Neuronal stem cell (in vitro differentiated cells): ENCODE measurements at regions not wholly inside any gene's neighbourhood (a gene's known extent, or its start where the extent isn't known, plus 50 kb on each side); places are given as distances from the start of the nearest gene placed in this dataset.
A peak's percentile ranks its signal among the peaks of the same experiment; 100 is the strongest.

ENCODE experiments used
- DNase-seq: peaks from one replicate; pipeline ENCODE4 v3.0.0-alpha.2; 2013; ENCODE audit warnings: low spot score
- H2AFZ ChIP-seq: one replicate; pipeline ENCODE4 v1.6.1; 2013; ENCODE audit warnings: mild to moderate bottlenecking, low read length, inconsistent platforms
- H2AK5ac ChIP-seq: 2 replicates; pipeline ENCODE4 v1.6.1; 2013; ENCODE audit warnings: low read depth, mild to moderate bottlenecking, inconsistent platforms, low read length, moderate library complexity, mixed read lengths
- H2BK120ac ChIP-seq: 2 replicates; pipeline ENCODE4 v1.6.1; 2013; ENCODE audit warnings: low read depth, mild to moderate bottlenecking, inconsistent platforms, low read length, moderate library complexity, mixed read lengths
- H2BK12ac ChIP-seq: one replicate; pipeline ENCODE4 v1.6.1; 2013; ENCODE audit warnings: low read length, inconsistent platforms
- H2BK15ac ChIP-seq: 2 replicates; pipeline ENCODE4 v1.6.1; 2013; ENCODE audit warnings: mild to moderate bottlenecking, low read length, inconsistent platforms, mixed read lengths
- H2BK5ac ChIP-seq: one replicate; pipeline ENCODE4 v1.6.1; 2013; ENCODE audit warnings: inconsistent platforms, mild to moderate bottlenecking, low read length, moderate library complexity
- H3K14ac ChIP-seq: one replicate; pipeline ENCODE4 v1.6.1; 2013; ENCODE audit warnings: low read length, inconsistent platforms
- H3K18ac ChIP-seq: 2 replicates; pipeline ENCODE4 v1.6.1; 2013; ENCODE audit warnings: low read length, inconsistent platforms
- H3K23ac ChIP-seq: 2 replicates; pipeline ENCODE4 v1.6.1; 2013; ENCODE audit warnings: low read depth, mild to moderate bottlenecking, mixed read lengths, low read length, inconsistent platforms; ENCODE audit not compliant: poor library complexity
- H3K27ac ChIP-seq: replicated peaks from 3 replicates; pipeline ENCODE4 v1.5.1; 2013; ENCODE audit warnings: low read length, inconsistent platforms
- H3K27me3 ChIP-seq, 3 experiments: 2 replicates each; pipeline ENCODE4 v1.6.1; 2013; ENCODE audit warnings: low read length in 3 of 3, mild to moderate bottlenecking in 2 of 3, inconsistent platforms in 1 of 3, low read depth in 1 of 3, mixed read lengths in 1 of 3, moderate library complexity in 1 of 3; ENCODE audit not compliant: control insufficient read depth in 3 of 3, insufficient read depth in 3 of 3
- H3K36me3 ChIP-seq, 2 donors: replicated peaks in 1 of 2; 2 replicates each; pipeline ENCODE4 v1.6.1; 2013; ENCODE audit warnings: low read length in 2 of 2; ENCODE audit not compliant: control insufficient read depth in 2 of 2, insufficient read depth in 2 of 2
- H3K4ac ChIP-seq: 2 replicates; pipeline ENCODE4 v1.6.1; 2013; ENCODE audit warnings: inconsistent platforms, mild to moderate bottlenecking, low read length, moderate library complexity
- H3K4me1 ChIP-seq, 2 donors: 1 replicate in 1 of 2; 2 replicates in 1 of 2; pipeline ENCODE4 v1.6.1; 2013; ENCODE audit warnings: low read length in 2 of 2, low read depth in 1 of 2; ENCODE audit not compliant: control insufficient read depth in 2 of 2, insufficient read depth in 1 of 2
- H3K4me2 ChIP-seq: one replicate; pipeline ENCODE4 v1.6.1; 2013; ENCODE audit warnings: mild to moderate bottlenecking, low read length, inconsistent platforms; ENCODE audit not compliant: insufficient read depth, poor library complexity, severe bottlenecking
- H3K4me3 ChIP-seq, 2 donors: 2 replicates each; pipeline ENCODE4 v1.5.1; 2013; ENCODE audit warnings: low read length in 2 of 2, mild to moderate bottlenecking in 2 of 2, inconsistent platforms in 1 of 2, moderate library complexity in 1 of 2
- H3K79me1 ChIP-seq: one replicate; pipeline ENCODE4 v1.6.1; 2013; ENCODE audit warnings: low read depth, mild to moderate bottlenecking, inconsistent platforms, low read length, moderate library complexity
- H3K9ac ChIP-seq: one replicate; pipeline ENCODE4 v1.6.1; 2013; ENCODE audit warnings: mild to moderate bottlenecking, low read depth, low read length, inconsistent platforms; ENCODE audit not compliant: poor library complexity
- H3K9me3 ChIP-seq, 2 donors: replicated peaks in 1 of 2; 2 replicates each; pipeline versions ENCODE3 to v1.6.1; 2013; ENCODE audit warnings: low read length in 2 of 2, mild to moderate bottlenecking in 2 of 2, inconsistent platforms in 1 of 2, low read depth in 1 of 2, mixed read lengths in 1 of 2, moderate library complexity in 1 of 2; ENCODE audit not compliant: control insufficient read depth in 2 of 2, insufficient read depth in 1 of 2
- H4K8ac ChIP-seq: one replicate; pipeline ENCODE4 v1.6.1; 2013; ENCODE audit warnings: low read depth, mild to moderate bottlenecking, inconsistent platforms, low read length, moderate library complexity
- H4K91ac ChIP-seq: one replicate; pipeline ENCODE4 v1.6.1; 2013; ENCODE audit warnings: low read length, low read depth, mild to moderate bottlenecking, inconsistent platforms; ENCODE audit not compliant: poor library complexity
- WGBS, 2 donors: extraction: QIAGEN DNeasy Blood & Tissue Kit; methylation state at CpG; one replicate each; pipeline ENCODE4 v1.1.7; 2013; ENCODE audit warnings: missing lambda C conversion rate in 2 of 2, mixed read lengths in 1 of 2; ENCODE audit not compliant: insufficient read length in 2 of 2, insufficient replicate concordance in 1 of 2; ENCODE audit errors: extremely low coverage in 2 of 2; 5-methylcytosine and 5-hydroxymethylcytosine counted together

DNA sequence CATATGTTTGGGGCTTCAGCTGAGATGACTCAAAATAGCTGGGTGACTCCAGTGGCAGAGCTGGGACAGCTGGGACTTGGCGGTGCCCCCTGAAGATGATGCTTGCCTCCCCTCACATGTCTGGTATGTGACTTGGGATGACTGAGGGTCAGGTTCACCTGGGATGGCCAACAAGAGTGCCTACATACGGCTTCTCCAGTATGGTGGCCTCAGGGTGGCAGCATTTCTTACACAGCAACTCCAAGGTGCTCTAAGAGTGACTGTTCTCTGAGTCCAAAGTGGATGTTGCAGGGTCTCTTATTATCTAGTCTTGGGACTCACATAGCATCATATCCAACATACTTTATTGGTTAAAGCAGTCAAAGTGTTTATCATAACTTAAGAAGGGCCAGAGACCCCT lies 87.8 kb upstream of the CENPW start:
- H3K4me2 ChIP-seq = no peak overlapping the region
- H4K8ac ChIP-seq = no peak overlapping the region
- no peaks in the 10 kb centered on the region for H3K4me1 ChIP-seq
- no peak overlapping the region for H2AFZ ChIP-seq
- no peak for DNase-seq
- no peak overlapping the region for H3K27ac ChIP-seq
- H2BK15ac ChIP-seq = no peak overlapping the region
- H2AK5ac ChIP-seq = no peak overlapping the region
- no peaks in the 10 kb centered on the region for H3K79me1 ChIP-seq
- H3K9ac ChIP-seq = no peak overlapping the region
- WGBS, 2 donors = no CpG with 5 or more reads among the region's 2 CpGs
- no peaks in the 10 kb centered on the region for H3K36me3 ChIP-seq
- H3K4ac ChIP-seq = no peak overlapping the region
- H2BK5ac ChIP-seq = no peak overlapping the region
- H3K4me3 ChIP-seq = no peak overlapping the region
- H3K9me3 ChIP-seq = no peaks in the 10 kb centered on the region
- H2BK12ac ChIP-seq = no peak overlapping the region
- H2BK120ac ChIP-seq = no peak overlapping the region
- H4K91ac ChIP-seq = no peak overlapping the region
- H3K14ac ChIP-seq = no peak overlapping the region
- H3K18ac ChIP-seq = no peak overlapping the region
- no peak overlapping the region for H3K23ac ChIP-seq
- no peaks in the 10 kb centered on the region for H3K27me3 ChIP-seq

DNA sequence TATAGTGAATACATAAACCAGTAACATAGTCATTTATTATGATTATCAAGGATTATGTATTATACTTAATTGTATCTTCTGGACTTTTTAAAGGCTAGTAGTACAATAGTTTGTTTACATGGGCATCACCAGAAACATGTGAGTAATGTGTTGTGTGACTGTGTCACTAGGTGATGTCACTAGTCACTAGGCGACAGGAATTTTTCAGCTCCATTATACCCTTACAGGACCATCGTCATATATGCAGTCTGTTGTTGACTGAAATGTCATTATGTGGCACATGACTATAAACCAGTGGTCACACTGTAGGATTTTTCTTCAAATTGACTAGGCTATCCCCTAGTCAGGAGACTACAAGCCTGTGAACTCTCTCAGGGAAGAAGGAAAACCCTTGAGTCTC lies 86.5 kb upstream of the CENPW start:
- Histone ChIP-seq H3K4me1 (no peaks in the 10 kb centered on the region), H2BK15ac (no peak overlapping the region)

DNA sequence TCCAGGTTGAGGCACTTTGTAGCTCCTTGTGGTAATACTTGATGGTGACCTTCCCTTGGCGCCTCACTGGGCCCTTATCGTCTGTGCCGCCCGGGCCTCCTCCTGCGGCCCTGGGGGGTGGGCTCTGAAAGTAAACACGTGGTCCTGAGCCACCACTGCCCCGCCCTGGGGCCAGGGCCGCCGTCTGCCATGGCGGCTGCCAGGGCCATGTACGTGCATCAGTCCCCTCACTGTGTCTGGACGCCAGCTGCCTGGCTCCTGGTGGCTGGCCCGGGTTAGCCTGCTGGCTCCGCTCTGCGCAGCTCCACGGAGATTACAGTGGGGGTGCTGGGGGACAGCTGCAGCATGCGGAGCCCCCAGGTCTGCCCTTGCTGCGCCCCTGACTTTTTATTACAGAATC lies 81.8 kb upstream of the CENPW start:
- Histone ChIP-seq H2AFZ (no peak overlapping the region), H3K9me3 (peaks cover 7 to 8% of the 10 kb centered on the region in 2 donors), H4K91ac (no peak overlapping the region), H2BK120ac (no peak overlapping the region), H3K23ac (no peak overlapping the region), H3K36me3 (no peaks in the 10 kb centered on the region), H4K8ac (no peak overlapping the region), H3K9ac (no peak overlapping the region), H3K4me3 (no peak overlapping the region), H3K27ac (no peak overlapping the region), H3K4me2 (no peak overlapping the region), H2BK15ac (no peak overlapping the region), H3K14ac (peak overlapping the region; percentile 56), H2BK12ac (no peak overlapping the region), H3K18ac (no peak overlapping the region), H3K27me3 (no peaks in the 10 kb centered on the region), H2BK5ac (no peak overlapping the region), H3K4me1 (no peaks in the 10 kb centered on the region), H2AK5ac (no peak overlapping the region), H3K4ac (no peak overlapping the region), H3K79me1 (peaks cover 2% of the 10 kb centered on the region)
- DNase-seq = no peak
- no CpG with 5 or more reads among the region's 18 CpGs for WGBS, 2 donors

More for the DNA sequence above, 86.5 kb upstream of the CENPW start:
- no peak overlapping the region for H3K4ac ChIP-seq
- peaks cover 4 to 7% of the 10 kb centered on the region in 2 donors for H3K9me3 ChIP-seq
- no peak overlapping the region for H4K8ac ChIP-seq
- no peak overlapping the region for H3K4me3 ChIP-seq
- no peak overlapping the region for H3K4me2 ChIP-seq
- no peaks in the 10 kb centered on the region for H3K36me3 ChIP-seq
- H3K18ac ChIP-seq = no peak overlapping the region
- no peak overlapping the region for H2AFZ ChIP-seq
- H3K23ac ChIP-seq = no peak overlapping the region
- WGBS, 2 donors = no CpG with 5 or more reads among the region's 2 CpGs
- no peak overlapping the region for H3K27ac ChIP-seq
- no peaks in the 10 kb centered on the region for H3K79me1 ChIP-seq
- no peak overlapping the region for H2BK5ac ChIP-seq
- no peak overlapping the region for H3K9ac ChIP-seq
- no peak overlapping the region for H2AK5ac ChIP-seq
- no peak overlapping the region for H2BK12ac ChIP-seq
- H3K27me3 ChIP-seq = no peaks in the 10 kb centered on the region
- H4K91ac ChIP-seq = no peak overlapping the region
- no peak overlapping the region for H3K14ac ChIP-seq
- DNase-seq = no peak
- H2BK120ac ChIP-seq = no peak overlapping the region

DNA sequence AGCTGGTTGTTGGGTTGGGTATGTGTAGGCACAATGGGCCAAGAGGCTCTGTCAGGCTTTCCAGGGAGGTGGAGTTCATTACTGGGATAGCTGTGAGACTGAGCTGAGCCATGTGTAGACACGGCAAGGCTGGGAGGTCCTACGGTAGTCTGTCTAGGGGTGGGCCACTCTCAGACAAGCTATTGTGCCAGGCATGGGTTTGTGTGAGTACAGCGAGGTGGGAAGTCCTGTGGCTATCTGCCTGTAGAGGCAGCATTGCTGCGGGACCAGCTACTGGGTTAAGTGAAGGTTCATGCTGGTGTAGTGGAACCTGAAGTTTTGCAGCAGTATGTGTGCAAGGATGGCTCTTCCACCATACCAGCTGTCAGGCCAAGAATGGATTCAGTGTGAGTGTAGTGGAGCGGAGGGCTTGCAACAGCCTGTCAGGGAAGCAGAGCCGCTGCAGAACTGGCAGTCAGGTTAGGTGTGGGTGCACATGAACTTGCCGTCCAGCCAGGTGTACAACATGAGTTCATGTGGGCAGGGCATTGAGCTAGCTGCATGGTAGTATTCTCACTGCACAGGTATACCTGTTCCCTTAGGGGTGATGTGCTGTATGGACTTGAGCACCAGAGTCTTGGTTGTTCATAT lies 78.0 kb upstream of the CENPW start:
- Histone ChIP-seq H3K4me3 (peak overlapping the region in 1 of 2 donors; percentile 63), H4K8ac (no peak overlapping the region), H3K23ac (no peak overlapping the region), H2BK120ac (no peak overlapping the region), H2BK5ac (no peak overlapping the region), H4K91ac (no peak overlapping the region), H3K9me3 (peaks cover 7 to 8% of the 10 kb centered on the region in 2 donors), H3K14ac (no peak overlapping the region), H2AFZ (no peak overlapping the region), H2AK5ac (no peak overlapping the region), H3K36me3 (no peaks in the 10 kb centered on the region), H3K79me1 (peaks cover 2% of the 10 kb centered on the region), H3K18ac (no peak overlapping the region), H3K27me3 (no peaks in the 10 kb centered on the region), H2BK15ac (no peak overlapping the region), H3K9ac (no peak overlapping the region), H3K4me1 (no peaks in the 10 kb centered on the region), H3K4me2 (no peak overlapping the region), H3K27ac (no peak overlapping the region), H2BK12ac (no peak overlapping the region), H3K4ac (no peak overlapping the region)
- WGBS, 2 donors = no CpG with 5 or more reads among the region's 7 CpGs
- DNase-seq = no peak
